Right lobe of liver (tissue), 6 donors: ENCODE measurements at regions not wholly inside any gene's neighbourhood (a gene's known extent, or its start where the extent isn't known, plus 50 kb on each side); places are given as distances from the start of the nearest gene placed in this dataset.
A peak's percentile ranks its signal among the peaks of the same experiment; 100 is the strongest.

ENCODE experiments used
- ATAC-seq, 4 donors: fragments of 200-7000 bp; cut with Tn5 transposase; one replicate each; pipeline ENCODE4 v1.9.1; 2020; ENCODE audit warnings: mild to moderate bottlenecking in 4 of 4, moderate library complexity in 4 of 4
- DNase-seq, 3 donors: peaks; one replicate each; pipeline ENCODE4 v3.0.0-alpha.2; 2020
- H3K27ac ChIP-seq, 3 donors: fragments of 200-600 bp; one replicate each; pipeline ENCODE4 v1.8.0; 2022
- H3K27me3 ChIP-seq, 2 donors: fragments of 200-600 bp; one replicate each; pipeline ENCODE4 v1.8.0; 2022
- H3K36me3 ChIP-seq, 4 donors: fragments of 200-600 bp; sonication (generic) in 1 of 4; one replicate each; pipeline versions ENCODE4 v1.5.1 to v1.8.0; 2017 to 2022; ENCODE audit warnings: control low read depth in 1 of 4
- H3K4me1 ChIP-seq, 4 donors: fragments of 200-600 bp; sonication (generic) in 1 of 4; one replicate each; pipeline versions ENCODE4 v1.5.1 to v1.8.0; 2017 to 2022; ENCODE audit warnings: control low read depth in 1 of 4
- H3K4me3 ChIP-seq, 3 donors: fragments of 200-600 bp; one replicate each; pipeline ENCODE4 v1.8.0; 2022
- H3K9me3 ChIP-seq, 4 donors: fragments of 200-600 bp; sonication (generic) in 1 of 4; one replicate each; pipeline versions ENCODE4 v1.5.1 to v1.8.0; 2017 to 2022; ENCODE audit warnings: control low read depth in 1 of 4
- POLR2A ChIP-seq: fragments of 450-650 bp; IDR thresholded peaks from one replicate; pipeline ENCODE4 v1.6.1; 2017; ENCODE audit warnings: antibody characterized with exemption, mild to moderate bottlenecking
- WGBS: methylation state at CpG from one replicate; pipeline ENCODE4 v1.1.6; 2018; ENCODE audit warnings: low coverage, low lambda C conversion rate; ENCODE audit not compliant: insufficient coverage; ENCODE audit errors: missing lambda C conversion rate; 5-methylcytosine and 5-hydroxymethylcytosine counted together
- intact Hi-C, 2 donors: fragments of 100-400 bp; cut with DNase I; formaldehyde crosslinking; loops; one replicate each; pipeline versions ENCODE4 v1.11.2 to v1.14.1; 2022
- TF ChIP-seq, protein P1 (sequence below), 4 donors: fragments of 200-600 bp in 3 of 4; fragments of 450-650 bp in 1 of 4; IDR thresholded peaks; one replicate each; pipeline versions ENCODE4 v1.5.1 to v1.8.0; 2016 to 2022; ENCODE audit warnings: antibody characterized with exemption in 4 of 4, mild to moderate bottlenecking in 2 of 4
- donor health status: DM: no; HTN: yes; CAD: no.
- donor health status: DM: no; HTN: no; CAD: no.
- donor health status: DM: no; HTN: no; CAD: no.
- donor health status: DM: no; HTN: yes; CAD: no.
- donor health status: DM: no; HTN: yes; CAD: no.

GRCh38 chr4:138099385-138099784, 142.8 kb downstream of the SLC7A11 start:
- intact Hi-C loops = no loop called here
- Histone ChIP-seq H3K27ac (no peak overlapping the region), H3K9me3 (no peaks in the 10 kb centered on the region), H3K4me3 (no peak overlapping the region), H3K36me3 (no peaks in the 10 kb centered on the region), H3K27me3 (no peaks in the 10 kb centered on the region), H3K4me1 (peaks cover 0 to 2% (median 0%) of the 10 kb centered on the region in 4 donors)
- 66% methylated on average over 3 of the region's 3 CpGs for WGBS
- DNase-seq (no peak), ATAC-seq (no peak)
- TF ChIP-seq, protein P1, sequence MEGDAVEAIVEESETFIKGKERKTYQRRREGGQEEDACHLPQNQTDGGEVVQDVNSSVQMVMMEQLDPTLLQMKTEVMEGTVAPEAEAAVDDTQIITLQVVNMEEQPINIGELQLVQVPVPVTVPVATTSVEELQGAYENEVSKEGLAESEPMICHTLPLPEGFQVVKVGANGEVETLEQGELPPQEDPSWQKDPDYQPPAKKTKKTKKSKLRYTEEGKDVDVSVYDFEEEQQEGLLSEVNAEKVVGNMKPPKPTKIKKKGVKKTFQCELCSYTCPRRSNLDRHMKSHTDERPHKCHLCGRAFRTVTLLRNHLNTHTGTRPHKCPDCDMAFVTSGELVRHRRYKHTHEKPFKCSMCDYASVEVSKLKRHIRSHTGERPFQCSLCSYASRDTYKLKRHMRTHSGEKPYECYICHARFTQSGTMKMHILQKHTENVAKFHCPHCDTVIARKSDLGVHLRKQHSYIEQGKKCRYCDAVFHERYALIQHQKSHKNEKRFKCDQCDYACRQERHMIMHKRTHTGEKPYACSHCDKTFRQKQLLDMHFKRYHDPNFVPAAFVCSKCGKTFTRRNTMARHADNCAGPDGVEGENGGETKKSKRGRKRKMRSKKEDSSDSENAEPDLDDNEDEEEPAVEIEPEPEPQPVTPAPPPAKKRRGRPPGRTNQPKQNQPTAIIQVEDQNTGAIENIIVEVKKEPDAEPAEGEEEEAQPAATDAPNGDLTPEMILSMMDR (IDR thresholded peaks at IDR 0.05) = no peak
- no peak for TF ChIP-seq POLR2A

- Histone ChIP-seq H3K36me3 (no peaks in the 10 kb centered on the region), H3K27me3 (no peaks in the 10 kb centered on the region), H3K4me3 (no peak overlapping the region), H3K4me1 (no peaks in the 10 kb centered on the region), H3K9me3 (no peaks in the 10 kb centered on the region), H3K27ac (no peak overlapping the region)
- 72% methylated on average over 3 of the region's 3 CpGs for WGBS
- peak in 1 of 4 donors; percentile 32 for ATAC-seq
- DNase-seq = no peak
- intact Hi-C loops = no loop called here
- TF ChIP-seq POLR2A = no peak
- TF ChIP-seq, protein P1 (IDR thresholded peaks at IDR 0.05) = no peak
Observed at GRCh38 chr4:138097912-138098600, 144.1 kb downstream of the SLC7A11 start.

DNA sequence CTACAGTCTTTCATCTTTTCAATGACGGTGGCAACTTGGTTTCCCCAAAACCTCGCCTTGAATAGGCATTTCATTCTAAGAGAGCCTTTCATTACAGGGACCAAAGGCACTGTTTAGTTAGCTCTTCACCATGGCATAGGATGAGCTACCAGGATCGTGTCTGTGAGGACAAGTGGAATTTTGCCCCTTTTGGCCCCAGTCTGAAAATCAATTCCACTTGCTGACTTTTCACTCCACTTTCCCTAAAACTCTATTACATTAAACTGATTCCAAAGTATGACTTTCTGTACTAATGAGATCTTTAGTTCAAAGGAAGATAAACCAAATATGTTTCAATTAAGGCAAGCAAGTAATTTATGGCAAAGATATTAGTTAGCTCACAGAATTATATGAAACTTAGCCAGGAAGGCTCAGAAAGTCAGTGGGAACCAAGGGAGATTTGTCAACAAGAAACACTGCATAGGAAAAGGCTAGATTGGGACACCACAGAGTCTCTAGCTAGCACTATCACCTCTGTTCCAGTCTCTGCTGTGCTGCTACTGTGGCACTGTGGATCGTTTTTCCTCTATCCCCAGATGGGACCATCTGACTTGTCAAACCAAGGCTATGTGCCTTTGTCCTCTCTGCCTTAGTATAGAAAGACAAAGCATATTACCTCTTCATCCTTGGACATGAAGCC, 145.6 kb downstream of the SLC7A11 start:
- Histone ChIP-seq H3K4me3 (no peak overlapping the region), H3K27ac (no peak overlapping the region), H3K27me3 (no peaks in the 10 kb centered on the region), H3K4me1 (no peaks in the 10 kb centered on the region), H3K9me3 (no peaks in the 10 kb centered on the region), H3K36me3 (no peaks in the 10 kb centered on the region)
- intact Hi-C loops = no loop called here
- TF ChIP-seq, protein P1 (IDR thresholded peaks at IDR 0.05) = no peak
- no peak for TF ChIP-seq POLR2A
- ATAC-seq (peak; percentile 31 to 71 (median 54)), DNase-seq (no peak)
- 43% methylated on average over 4 of the region's 4 CpGs for WGBS

GRCh38 chr4:138095378-138095777, 146.8 kb downstream of the SLC7A11 start:
- Histone ChIP-seq H3K27ac (no peak overlapping the region), H3K9me3 (no peaks in the 10 kb centered on the region), H3K27me3 (no peaks in the 10 kb centered on the region), H3K36me3 (no peaks in the 10 kb centered on the region), H3K4me3 (no peak overlapping the region), H3K4me1 (no peaks in the 10 kb centered on the region)
- ATAC-seq (no peak), DNase-seq (no peak)
- 69% methylated on average over 5 of the region's 5 CpGs for WGBS
- intact Hi-C loops = no loop called here
- TF ChIP-seq POLR2A = no peak
- TF ChIP-seq, protein P1 (IDR thresholded peaks at IDR 0.05) = no peak
